GM12865 (cell line): ENCODE measurements at regions not wholly inside any gene's neighbourhood (a gene's known extent, or its start where the extent isn't known, plus 50 kb on each side); places are given as distances from the start of the nearest gene placed in this dataset.

Experiments
- DNase-seq: peaks from one replicate; pipeline ENCODE4 v3.0.0; 2010; ENCODE audit warnings: low read depth
- H3K4me3 ChIP-seq: 2 replicates; pipeline ENCODE4 v1.5.1; 2011; ENCODE audit warnings: mild to moderate bottlenecking, low read depth, low read length, control low read depth
- TF ChIP-seq, protein P1 (sequence below): IDR thresholded peaks from 2 replicates; pipeline ENCODE4 v1.5.1; 2011; ENCODE audit warnings: low read length, control low read depth, low read depth, inconsistent platforms; ENCODE audit not compliant: insufficient read depth; ENCODE audit errors: missing control alignments

DNA sequence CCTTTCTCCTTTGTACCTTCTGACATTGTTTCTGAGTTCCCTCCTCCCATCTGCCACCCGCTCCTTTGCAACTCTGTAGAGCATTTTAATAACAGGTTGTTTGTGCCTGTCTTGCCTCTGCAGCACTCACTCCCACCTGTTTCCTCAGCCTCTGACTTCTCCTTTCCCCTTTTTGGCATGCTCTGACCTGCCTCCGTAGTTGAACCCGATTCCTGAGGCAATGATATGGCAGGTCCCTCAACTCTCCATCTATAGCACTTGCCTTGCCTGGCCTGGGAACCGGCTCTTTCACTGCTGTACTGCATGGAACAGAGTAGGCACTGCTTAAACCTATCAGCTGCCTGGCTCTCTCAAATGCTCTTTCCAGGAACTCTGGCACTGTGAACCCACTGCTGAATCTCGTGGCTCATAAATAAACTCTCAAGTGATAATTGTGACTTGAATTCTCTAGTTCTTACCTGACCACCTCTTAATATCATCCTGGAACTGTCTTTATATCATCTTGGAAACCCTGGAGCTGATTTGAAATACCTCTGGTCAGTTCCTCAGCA lies 50.3 kb downstream of the UTRN start:
- no peak for DNase-seq
- TF ChIP-seq, protein P1, sequence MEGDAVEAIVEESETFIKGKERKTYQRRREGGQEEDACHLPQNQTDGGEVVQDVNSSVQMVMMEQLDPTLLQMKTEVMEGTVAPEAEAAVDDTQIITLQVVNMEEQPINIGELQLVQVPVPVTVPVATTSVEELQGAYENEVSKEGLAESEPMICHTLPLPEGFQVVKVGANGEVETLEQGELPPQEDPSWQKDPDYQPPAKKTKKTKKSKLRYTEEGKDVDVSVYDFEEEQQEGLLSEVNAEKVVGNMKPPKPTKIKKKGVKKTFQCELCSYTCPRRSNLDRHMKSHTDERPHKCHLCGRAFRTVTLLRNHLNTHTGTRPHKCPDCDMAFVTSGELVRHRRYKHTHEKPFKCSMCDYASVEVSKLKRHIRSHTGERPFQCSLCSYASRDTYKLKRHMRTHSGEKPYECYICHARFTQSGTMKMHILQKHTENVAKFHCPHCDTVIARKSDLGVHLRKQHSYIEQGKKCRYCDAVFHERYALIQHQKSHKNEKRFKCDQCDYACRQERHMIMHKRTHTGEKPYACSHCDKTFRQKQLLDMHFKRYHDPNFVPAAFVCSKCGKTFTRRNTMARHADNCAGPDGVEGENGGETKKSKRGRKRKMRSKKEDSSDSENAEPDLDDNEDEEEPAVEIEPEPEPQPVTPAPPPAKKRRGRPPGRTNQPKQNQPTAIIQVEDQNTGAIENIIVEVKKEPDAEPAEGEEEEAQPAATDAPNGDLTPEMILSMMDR: no peak
- H3K4me3 ChIP-seq: no peak overlapping the region

DNA sequence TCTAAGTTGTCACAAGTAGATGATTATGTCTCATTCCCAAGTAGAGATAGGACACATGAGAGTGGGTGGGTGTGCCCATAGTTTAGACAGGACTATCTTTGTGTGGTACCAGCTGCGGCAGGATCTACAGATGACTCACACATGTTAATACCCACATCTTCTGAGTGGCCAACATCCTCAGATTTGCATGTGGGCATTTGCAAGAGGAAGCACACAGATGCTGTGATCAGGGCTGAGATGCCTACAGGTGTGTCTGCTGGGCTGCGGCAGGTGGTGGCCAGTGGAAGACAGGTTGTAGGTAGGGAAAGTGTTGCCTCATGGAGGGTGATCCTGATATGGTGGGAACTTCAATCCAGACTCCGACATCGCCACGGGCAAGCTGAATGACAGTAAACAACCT lies 50.8 kb downstream of the UTRN start:
- DNase-seq: peak; percentile 67
- no peak overlapping the region for H3K4me3 ChIP-seq
- TF ChIP-seq, protein P1: no peak

GRCh38 chr6:144336900-144337299 lies 51.8 kb downstream of the UTRN start:
- TF ChIP-seq, protein P1: no peak
- no peak for DNase-seq
- H3K4me3 ChIP-seq: no peak overlapping the region

- no peak for DNase-seq
- TF ChIP-seq, protein P1: no peak
- H3K4me3 ChIP-seq: no peak overlapping the region
Observed at GRCh38 chr6:144338474-144338873, 53.3 kb downstream of the UTRN start.

DNA sequence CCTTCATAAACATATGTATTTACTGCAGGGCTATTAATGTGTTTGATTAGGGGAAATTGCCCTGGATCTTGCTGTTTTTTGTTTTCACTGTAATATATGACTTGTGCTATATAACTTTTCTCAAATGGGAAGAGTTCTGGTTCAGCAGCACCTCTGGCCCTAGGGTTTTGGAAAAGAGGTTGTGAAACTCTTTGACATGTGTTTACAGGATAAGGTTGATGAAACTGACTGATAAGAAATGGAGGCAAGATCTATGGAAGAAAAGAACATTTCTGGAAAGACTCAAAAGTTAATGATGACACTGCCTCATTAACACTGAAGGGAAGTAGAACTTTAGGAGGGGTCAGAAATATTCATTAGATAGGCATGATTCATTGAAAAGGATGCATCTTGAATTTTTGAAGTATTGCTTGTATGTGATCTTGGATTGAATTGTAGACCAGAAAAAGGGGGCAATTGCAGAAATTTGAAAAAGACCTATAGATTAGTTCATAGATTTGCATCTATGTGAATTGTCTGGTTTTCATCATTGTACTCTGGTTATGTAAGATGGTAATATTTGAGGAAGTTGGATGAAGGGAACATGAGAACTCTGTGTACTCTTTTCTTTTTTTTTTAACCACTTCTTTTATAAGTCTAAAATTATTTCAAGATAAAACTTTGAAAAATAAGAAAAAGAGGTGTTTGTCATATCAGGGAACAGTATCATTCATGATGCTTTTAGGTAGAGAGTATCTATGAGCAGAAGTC lies 54.0 kb downstream of the UTRN start:
- TF ChIP-seq, protein P1: no peak
- H3K4me3 ChIP-seq: no peak overlapping the region
- DNase-seq: no peak

DNA sequence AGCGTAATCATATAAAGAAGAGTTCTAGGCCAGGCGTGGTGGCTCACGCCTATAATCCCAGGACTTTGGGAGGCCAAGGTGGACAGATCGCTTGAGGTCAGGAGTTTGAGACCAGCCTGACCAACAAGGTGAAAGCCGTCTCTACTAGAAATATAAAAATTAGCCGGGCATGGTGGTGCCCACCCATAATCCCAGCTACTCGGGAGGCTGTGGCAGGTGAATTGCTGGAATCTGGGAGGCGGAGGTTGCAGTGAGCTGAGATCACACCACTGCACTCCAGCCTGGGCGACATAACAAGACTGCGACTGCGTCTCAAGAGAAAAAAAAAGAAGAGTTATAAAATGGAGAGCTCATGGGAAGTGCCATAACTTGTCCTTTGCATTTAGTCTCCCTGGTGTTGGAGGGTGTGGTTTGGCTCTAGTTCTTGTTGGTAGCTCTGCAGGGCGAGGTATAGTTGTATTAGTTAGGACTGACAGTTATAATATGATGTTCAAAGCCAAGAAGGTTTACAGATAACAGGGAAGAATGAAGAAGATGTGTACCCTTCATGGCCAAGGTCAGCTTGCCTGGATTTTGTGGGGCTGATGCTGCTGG lies 54.8 kb downstream of the UTRN start:
- DNase-seq: no peak
- TF ChIP-seq, protein P1: no peak
- H3K4me3 ChIP-seq: no peak overlapping the region
